Thymus (tissue), 11 donors: ENCODE measurements at regions not wholly inside any gene's neighbourhood (a gene's known extent, or its start where the extent isn't known, plus 50 kb on each side); places are given as distances from the start of the nearest gene placed in this dataset.

Source experiments
- DNase-seq, 9 donors: peaks; one replicate each; pipeline ENCODE4 v3.0.0-alpha.2; 2013; ENCODE audit warnings: low spot score in 9 of 9, low read depth in 6 of 9, missing footprints in 1 of 9
- H3K27ac ChIP-seq, 2 donors: one replicate each; pipeline ENCODE4 v1.5.1; 2013; ENCODE audit warnings: control low read depth in 1 of 2, low read depth in 1 of 2, low read length in 1 of 2, mild to moderate bottlenecking in 1 of 2, moderate library complexity in 1 of 2
- H3K27me3 ChIP-seq, 2 donors: one replicate each; pipeline ENCODE4 v1.5.1; 2013; ENCODE audit warnings: low read length in 1 of 2; ENCODE audit not compliant: control insufficient read depth in 2 of 2, insufficient read depth in 1 of 2
- H3K36me3 ChIP-seq, 2 donors: one replicate each; pipeline ENCODE4 v1.5.1; 2013; ENCODE audit warnings: low read length in 1 of 2, mild to moderate bottlenecking in 1 of 2, moderate library complexity in 1 of 2; ENCODE audit not compliant: control insufficient read depth in 2 of 2, insufficient read depth in 2 of 2
- H3K4me1 ChIP-seq, 2 donors: one replicate each; pipeline ENCODE4 v1.5.1; 2013; ENCODE audit warnings: low read length in 2 of 2; ENCODE audit not compliant: control insufficient read depth in 2 of 2, insufficient read depth in 2 of 2
- H3K4me3 ChIP-seq, 2 donors: one replicate each; pipeline ENCODE4 v1.5.1; 2013; ENCODE audit warnings: low read length in 2 of 2, control low read depth in 1 of 2, mild to moderate bottlenecking in 1 of 2
- H3K9me3 ChIP-seq, 2 donors: one replicate each; pipeline ENCODE4 v1.5.1; 2013; ENCODE audit warnings: low read length in 1 of 2, mild to moderate bottlenecking in 1 of 2; ENCODE audit not compliant: control insufficient read depth in 2 of 2, insufficient read depth in 1 of 2
- WGBS: extraction: QIAGEN DNeasy Blood & Tissue Kit; methylation state at CpG from one replicate; pipeline ENCODE4 v1.1.7; 2013; 5-methylcytosine and 5-hydroxymethylcytosine counted together
- donor health status: healthy.

DNA sequence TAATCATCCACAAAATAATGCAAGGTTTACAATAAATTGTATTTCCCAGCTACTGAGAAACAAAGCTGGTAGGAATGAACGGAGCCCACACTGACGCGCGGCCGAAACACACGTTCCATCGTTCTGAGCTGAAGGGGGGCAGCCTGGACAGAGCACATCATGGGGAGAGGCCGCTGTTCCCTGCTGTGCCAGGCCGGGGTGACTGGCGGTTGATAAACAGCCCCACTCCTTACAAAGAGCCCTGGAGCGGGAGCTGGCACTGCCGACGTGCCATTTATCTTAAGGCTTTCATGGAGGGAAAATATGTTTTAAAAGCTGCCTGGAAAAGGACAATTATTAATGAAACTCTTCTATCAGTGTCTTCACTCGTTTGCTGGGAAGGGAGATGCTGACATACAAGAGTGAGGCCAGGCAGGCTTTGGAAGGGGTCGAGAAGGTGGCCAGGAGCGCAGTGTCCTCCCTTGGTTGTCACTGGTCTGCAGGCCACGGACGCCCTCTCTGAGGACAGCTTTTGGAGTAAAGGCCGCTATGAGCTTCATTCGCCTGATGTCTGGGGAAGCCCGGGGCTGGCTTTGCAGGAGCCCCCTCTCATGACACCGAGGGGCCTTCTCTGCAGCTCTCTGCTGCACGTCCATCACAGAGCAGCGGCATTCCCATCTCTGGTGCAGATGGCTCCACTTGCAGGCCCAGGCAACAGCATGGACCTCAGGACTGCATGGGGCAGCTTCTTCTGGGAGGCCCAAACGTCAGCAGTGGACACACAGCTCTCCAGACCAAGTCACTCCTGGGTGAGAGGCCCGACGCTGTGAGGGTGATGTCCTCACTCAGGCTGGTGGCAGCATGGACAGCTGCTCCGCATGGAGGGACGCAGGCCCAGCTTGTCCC, 355.3 kb upstream of the SFSWAP start:
- no peaks in the 10 kb centered on the region for H3K4me1 ChIP-seq
- H3K4me3 ChIP-seq: no peak overlapping the region
- H3K9me3 ChIP-seq: no peaks in the 10 kb centered on the region
- 96% methylated on average over 29 of the region's 29 CpGs for WGBS
- H3K27me3 ChIP-seq: no peaks in the 10 kb centered on the region
- no peaks in the 10 kb centered on the region for H3K36me3 ChIP-seq
- no peak overlapping the region for H3K27ac ChIP-seq
- no peak for DNase-seq

DNA sequence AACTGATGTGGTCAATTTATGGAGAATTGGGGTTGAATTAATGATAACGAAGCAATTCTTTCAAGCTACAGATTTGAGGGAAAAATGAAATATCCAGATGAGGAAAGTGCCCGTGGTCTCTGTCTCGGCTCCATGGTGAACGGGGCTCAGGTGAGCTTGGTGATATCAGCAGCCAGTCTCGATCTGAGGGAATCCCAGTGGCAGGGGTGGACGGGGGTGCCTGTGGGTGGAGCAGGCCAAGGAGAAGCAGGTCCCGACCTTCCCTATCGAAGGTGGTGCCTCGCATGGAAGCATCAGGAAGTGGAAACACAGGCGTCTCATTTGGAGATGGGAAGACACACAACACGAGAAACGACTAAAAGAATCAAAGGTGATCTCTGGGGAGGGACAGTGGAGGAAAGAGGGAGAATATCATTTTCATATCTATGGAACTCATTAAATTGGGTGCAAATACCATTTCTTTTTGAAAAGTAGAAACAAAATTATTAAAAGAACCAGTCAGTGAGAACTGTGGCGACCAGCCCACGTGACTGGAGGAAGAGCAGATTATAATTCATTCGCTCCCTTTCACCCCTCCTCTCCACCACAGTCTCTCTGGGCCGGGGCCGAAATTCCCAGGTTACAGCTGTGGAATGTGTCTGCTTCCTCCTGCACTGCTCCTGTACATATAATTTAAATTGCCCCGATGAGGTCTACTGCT, 354.3 kb upstream of the SFSWAP start:
- H3K27ac ChIP-seq: no peak overlapping the region
- no peaks in the 10 kb centered on the region for H3K27me3 ChIP-seq
- DNase-seq: no peak
- no peaks in the 10 kb centered on the region for H3K9me3 ChIP-seq
- WGBS: 93% methylated on average over 18 of the region's 18 CpGs
- no peak overlapping the region for H3K4me3 ChIP-seq
- H3K36me3 ChIP-seq: no peaks in the 10 kb centered on the region
- H3K4me1 ChIP-seq: no peaks in the 10 kb centered on the region

DNA sequence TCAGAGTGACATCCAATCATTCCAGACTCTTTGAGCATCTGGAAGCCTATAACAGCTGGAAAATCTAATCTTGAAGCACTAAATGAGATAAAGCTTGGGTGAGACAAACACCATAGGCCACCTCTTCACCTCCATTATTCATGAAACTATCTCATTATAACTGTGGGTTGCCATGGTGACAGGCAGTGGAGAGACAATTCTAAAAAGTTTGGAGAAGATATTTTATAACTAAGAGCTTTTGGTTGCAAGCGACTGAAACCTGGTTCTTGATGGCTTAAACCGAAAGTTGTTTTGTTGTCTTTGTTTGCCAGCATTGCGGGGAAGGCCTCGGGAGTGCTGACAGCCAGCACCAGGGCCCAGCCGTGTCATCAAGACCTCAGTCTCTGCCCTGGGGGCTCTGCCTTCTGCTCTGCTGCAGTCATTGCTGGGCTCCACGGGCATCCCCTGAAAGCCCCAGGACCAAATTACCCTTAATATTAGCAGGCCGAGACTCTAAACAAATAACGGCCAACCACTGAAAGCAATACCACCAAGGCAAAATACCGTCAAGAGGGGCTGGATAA, 353.6 kb upstream of the SFSWAP start:
- Histone ChIP-seq H3K9me3 (no peaks in the 10 kb centered on the region), H3K4me3 (no peak overlapping the region), H3K36me3 (no peaks in the 10 kb centered on the region), H3K4me1 (no peaks in the 10 kb centered on the region), H3K27me3 (no peaks in the 10 kb centered on the region), H3K27ac (no peak overlapping the region)
- WGBS: 93% methylated on average over 9 of the region's 9 CpGs
- no peak for DNase-seq

DNA sequence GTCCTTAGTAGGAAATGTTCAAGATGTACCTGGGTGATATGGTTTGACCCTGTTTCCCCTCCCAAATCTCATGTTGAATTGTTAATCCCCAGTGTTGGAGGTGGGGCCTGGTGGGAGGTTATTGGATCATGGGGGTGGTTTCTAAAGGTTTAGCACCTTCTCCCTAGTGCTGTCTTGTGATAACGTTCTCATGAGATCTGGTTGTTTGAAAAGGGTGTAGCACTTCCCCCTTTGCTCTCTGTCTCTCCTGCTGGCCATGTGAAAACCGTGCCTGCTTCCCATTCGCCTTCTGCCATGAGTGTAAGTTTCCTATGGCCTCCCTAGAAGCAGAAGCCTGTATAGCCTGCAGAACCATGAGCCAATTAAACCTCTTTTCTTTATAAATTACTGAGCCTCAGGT, 353.0 kb upstream of the SFSWAP start:
- H3K4me3 ChIP-seq: no peak overlapping the region
- H3K4me1 ChIP-seq: no peaks in the 10 kb centered on the region
- 64% methylated on average over 3 of the region's 3 CpGs for WGBS
- H3K27me3 ChIP-seq: no peaks in the 10 kb centered on the region
- no peaks in the 10 kb centered on the region for H3K36me3 ChIP-seq
- no peaks in the 10 kb centered on the region for H3K9me3 ChIP-seq
- H3K27ac ChIP-seq: no peak overlapping the region
- no peak for DNase-seq

DNA sequence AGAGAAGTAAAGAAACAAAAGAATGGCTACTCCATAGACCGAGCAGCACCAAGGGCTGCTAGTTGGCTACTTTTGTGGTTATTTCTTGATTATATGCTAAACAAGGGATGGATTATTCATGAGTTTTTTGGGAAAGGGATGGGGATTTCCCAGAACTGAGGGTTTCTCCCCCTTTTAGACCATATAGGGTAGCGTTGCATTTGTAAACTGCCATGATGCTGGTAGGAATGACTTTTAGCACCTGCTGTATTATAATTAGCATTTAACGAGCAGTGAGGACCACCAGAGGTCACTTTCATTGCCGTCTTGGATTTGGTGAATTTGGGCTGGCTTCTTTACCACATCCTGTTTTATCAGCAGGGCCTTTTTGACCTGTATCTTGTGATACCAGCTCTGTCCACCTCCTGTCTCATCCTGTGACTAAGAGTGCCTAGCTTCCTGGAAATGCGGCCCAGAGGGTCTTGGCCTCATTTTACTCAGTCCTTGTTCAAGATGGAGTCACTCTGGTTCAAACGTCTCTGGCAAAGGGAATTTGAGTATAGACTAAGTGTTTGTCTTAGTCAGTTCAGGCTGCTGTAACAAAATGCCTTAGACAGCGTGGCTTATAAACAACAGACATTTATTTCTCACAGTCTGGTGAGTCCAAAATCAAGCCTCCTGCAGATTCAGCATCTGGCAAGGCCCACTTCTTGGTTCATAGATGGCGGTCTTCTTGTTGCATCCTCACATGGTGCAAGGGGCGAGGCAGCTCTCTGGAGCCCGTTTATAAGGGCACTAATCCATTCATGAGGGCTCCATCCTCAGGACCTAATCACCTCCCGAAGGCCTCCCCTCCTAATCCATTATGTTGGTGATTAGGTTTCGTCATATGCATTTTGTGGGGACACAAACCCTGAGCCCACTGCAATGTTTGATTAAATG, 348.3 kb upstream of the SFSWAP start:
- no peaks in the 10 kb centered on the region for H3K4me1 ChIP-seq
- no peak for DNase-seq
- H3K4me3 ChIP-seq: no peak overlapping the region

DNA sequence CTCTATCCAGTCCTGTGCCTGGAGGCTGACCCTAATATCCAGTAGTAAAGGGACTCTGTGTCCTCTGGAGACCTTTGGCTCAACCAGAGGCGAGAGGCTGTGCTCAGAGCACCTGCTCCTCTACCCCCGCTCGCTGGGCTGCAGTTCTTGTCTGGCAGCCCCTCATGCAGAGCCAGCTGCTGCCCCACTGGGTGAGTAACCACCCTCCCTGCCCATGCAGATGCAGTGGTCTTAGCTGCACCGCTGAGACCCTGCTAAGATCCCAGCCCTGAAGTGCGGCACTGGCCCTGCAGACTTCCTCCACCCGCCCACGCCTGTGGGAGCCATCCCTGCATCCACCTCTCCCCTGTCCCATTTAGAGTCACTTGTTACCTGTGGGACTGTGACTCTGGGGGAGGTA, 347.5 kb upstream of the SFSWAP start:
- Histone ChIP-seq H3K36me3 (no peaks in the 10 kb centered on the region), H3K27me3 (no peaks in the 10 kb centered on the region), H3K9me3 (no peaks in the 10 kb centered on the region), H3K4me1 (no peaks in the 10 kb centered on the region), H3K27ac (no peak overlapping the region), H3K4me3 (no peak overlapping the region)
- no peak for DNase-seq
- WGBS: 92% methylated on average over 7 of the region's 7 CpGs

More for the DNA sequence above, 348.3 kb upstream of the SFSWAP start:
- Histone ChIP-seq H3K36me3 (no peaks in the 10 kb centered on the region), H3K27ac (no peak overlapping the region), H3K27me3 (no peaks in the 10 kb centered on the region), H3K9me3 (no peaks in the 10 kb centered on the region)
- 86% methylated on average over 12 of the region's 12 CpGs for WGBS

DNA sequence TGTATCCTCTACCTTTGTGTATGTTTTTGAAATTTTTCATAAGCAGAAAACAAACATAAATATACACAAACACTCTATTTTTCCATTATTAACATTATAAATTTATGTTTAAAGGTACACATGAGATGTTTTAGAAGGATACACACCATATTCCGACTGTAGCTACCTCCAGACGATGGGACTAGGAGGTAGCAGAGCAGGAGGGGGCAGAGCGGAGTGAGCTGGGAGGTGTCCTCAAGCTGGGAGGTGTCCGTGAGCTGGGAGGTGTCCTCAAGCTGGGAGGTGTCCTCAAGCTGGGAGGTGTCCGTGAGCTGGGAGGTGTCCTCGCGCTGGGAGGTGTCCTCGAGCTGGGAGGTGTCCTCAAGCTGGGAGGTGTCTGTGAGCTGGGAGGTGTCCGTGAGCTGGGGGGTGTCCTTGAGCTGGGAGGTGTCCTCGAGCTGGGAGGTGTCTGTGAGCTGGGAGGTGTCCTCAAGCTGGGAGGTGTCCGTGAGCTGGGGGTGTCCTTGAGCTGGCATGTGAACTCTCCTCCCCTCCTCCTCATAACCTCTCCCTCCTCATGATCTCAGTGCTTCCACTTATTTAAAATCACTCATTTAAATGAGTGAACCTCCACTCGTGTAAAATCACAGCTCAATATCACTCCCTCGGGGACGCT, 346.9 kb upstream of the SFSWAP start:
- no peak for DNase-seq
- no peaks in the 10 kb centered on the region for H3K36me3 ChIP-seq
- WGBS: 83% methylated on average over 12 of the region's 14 CpGs
- H3K27ac ChIP-seq: no peak overlapping the region
- H3K9me3 ChIP-seq: no peaks in the 10 kb centered on the region
- no peaks in the 10 kb centered on the region for H3K4me1 ChIP-seq
- no peak overlapping the region for H3K4me3 ChIP-seq
- H3K27me3 ChIP-seq: no peaks in the 10 kb centered on the region

DNA sequence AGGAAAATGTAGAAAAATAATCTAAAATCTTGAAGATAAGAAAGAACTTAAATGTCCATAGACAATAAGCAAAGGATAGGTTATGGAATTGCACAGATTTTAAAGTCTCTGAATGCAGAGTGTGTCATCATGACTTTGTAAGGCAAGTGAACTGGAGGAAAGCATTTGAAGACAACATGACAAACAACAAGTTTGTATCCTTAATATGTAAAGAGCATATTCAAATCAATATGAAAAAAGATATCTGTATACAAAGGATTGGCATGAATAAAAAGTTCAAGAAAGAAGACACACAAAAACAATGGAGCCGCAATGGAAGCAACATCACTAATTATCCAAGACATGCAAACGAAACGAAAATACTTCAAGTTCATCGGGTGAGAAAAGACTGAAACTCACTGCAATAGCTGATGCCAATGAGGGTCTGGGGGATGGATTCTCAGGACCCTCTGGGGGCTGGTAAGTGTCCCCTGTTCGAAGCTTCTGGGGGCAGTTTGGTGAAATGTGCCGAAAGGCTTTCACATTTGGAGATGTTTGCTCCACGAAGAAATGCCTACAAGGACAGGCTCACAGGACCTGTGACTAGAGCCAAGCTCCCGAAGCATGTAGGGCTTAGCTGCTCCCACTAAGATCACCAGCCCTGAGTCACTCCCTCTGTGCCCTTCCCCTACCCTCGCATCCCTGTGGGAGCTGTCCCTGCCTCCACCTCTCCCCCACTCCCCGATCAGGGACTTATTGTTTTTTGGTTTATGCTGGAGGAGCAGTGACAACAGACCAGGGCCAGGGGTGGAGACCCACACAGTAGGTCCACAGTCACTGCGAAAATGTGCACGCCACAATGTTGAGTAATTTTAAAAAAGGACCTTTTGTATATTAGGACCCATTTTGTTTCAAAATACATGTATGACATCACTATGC, 345.7 kb upstream of the SFSWAP start:
- H3K27ac ChIP-seq: no peak overlapping the region
- WGBS: 91% methylated on average over 12 of the region's 12 CpGs
- H3K4me1 ChIP-seq: no peaks in the 10 kb centered on the region
- no peaks in the 10 kb centered on the region for H3K27me3 ChIP-seq
- no peak for DNase-seq
- no peaks in the 10 kb centered on the region for H3K9me3 ChIP-seq
- no peaks in the 10 kb centered on the region for H3K36me3 ChIP-seq
- no peak overlapping the region for H3K4me3 ChIP-seq
